ENCODE measurements at regions not wholly inside any gene's neighbourhood (a gene's known extent, or its start where the extent isn't known, plus 50 kb on each side); places are given as distances from the start of the nearest gene placed in this dataset.

GRCh38 chr13:90184355-90184754, 1163.1 kb upstream of the MIR17HG start:
- intact Hi-C loops (cut with DNase I): no loop called here
- TF ChIP-seq CTCF (IDR thresholded peaks at IDR 0.05): no peak
- Histone ChIP-seq H3K9me3 (no peaks in the 10 kb centered on the region), H3K36me3 (no peaks in the 10 kb centered on the region), H3K4me3 (no peak overlapping the region), H3K27me3 (no peaks in the 10 kb centered on the region), H3K27ac (no peak overlapping the region), H3K4me1 (no peaks in the 10 kb centered on the region)
- DNase-seq (ENCODE audit: low spot score in 2 of 2): no peak

GRCh38 chr13:90185734-90186133, 1161.8 kb upstream of the MIR17HG start:
- intact Hi-C loops (cut with DNase I): no loop called here
- Histone ChIP-seq H3K27me3 (no peaks in the 10 kb centered on the region), H3K4me3 (no peak overlapping the region), H3K9me3 (no peaks in the 10 kb centered on the region), H3K4me1 (no peaks in the 10 kb centered on the region), H3K36me3 (no peaks in the 10 kb centered on the region), H3K27ac (no peak overlapping the region)
- DNase-seq (ENCODE audit: low spot score in 2 of 2): no peak
- no peak for TF ChIP-seq CTCF (IDR thresholded peaks at IDR 0.05)

- H3K27me3 ChIP-seq: no peaks in the 10 kb centered on the region
- H3K36me3 ChIP-seq: no peaks in the 10 kb centered on the region
- H3K4me3 ChIP-seq: no peak overlapping the region
- H3K27ac ChIP-seq: no peak overlapping the region
- no peaks in the 10 kb centered on the region for H3K4me1 ChIP-seq
- no peak for TF ChIP-seq CTCF (IDR thresholded peaks at IDR 0.05)
- no peak for DNase-seq (ENCODE audit: low spot score in 2 of 2)
- H3K9me3 ChIP-seq: no peaks in the 10 kb centered on the region
- intact Hi-C loops (cut with DNase I): no loop called here
These were observed 1159.8 kb upstream of the MIR17HG start for GRCh38 chr13:90187478-90188350.

- Histone ChIP-seq H3K9me3 (no peaks in the 10 kb centered on the region), H3K36me3 (no peaks in the 10 kb centered on the region), H3K4me3 (no peak overlapping the region), H3K4me1 (no peaks in the 10 kb centered on the region), H3K27me3 (no peaks in the 10 kb centered on the region), H3K27ac (no peak overlapping the region)
- no peak for TF ChIP-seq CTCF (IDR thresholded peaks at IDR 0.05)
- no peak for DNase-seq (ENCODE audit: low spot score in 2 of 2)
- intact Hi-C loops (cut with DNase I): no loop called here
These were observed 1159.2 kb upstream of the MIR17HG start for GRCh38 chr13:90188351-90188636.

GRCh38 chr13:90197722-90198121, 1149.8 kb upstream of the MIR17HG start:
- H3K27me3 ChIP-seq: no peaks in the 10 kb centered on the region
- no peak for TF ChIP-seq CTCF (IDR thresholded peaks at IDR 0.05)
- H3K4me3 ChIP-seq: no peak overlapping the region
- no peak for DNase-seq (ENCODE audit: low spot score in 2 of 2)
- H3K9me3 ChIP-seq: no peaks in the 10 kb centered on the region
- no peaks in the 10 kb centered on the region for H3K36me3 ChIP-seq
- no peaks in the 10 kb centered on the region for H3K4me1 ChIP-seq
- H3K27ac ChIP-seq: no peak overlapping the region
- intact Hi-C loops (cut with DNase I): no loop called here

GRCh38 chr13:90201202-90201601, 1146.3 kb upstream of the MIR17HG start:
- Histone ChIP-seq H3K27me3 (no peaks in the 10 kb centered on the region), H3K4me1 (no peaks in the 10 kb centered on the region), H3K36me3 (no peaks in the 10 kb centered on the region), H3K27ac (no peak overlapping the region), H3K4me3 (no peak overlapping the region), H3K9me3 (no peaks in the 10 kb centered on the region)
- intact Hi-C loops (cut with DNase I): no loop called here
- TF ChIP-seq CTCF (IDR thresholded peaks at IDR 0.05): no peak
- no peak for DNase-seq (ENCODE audit: low spot score in 2 of 2)
